GM13976 (cell line): ENCODE measurements at regions not wholly inside any gene's neighbourhood (a gene's known extent, or its start where the extent isn't known, plus 50 kb on each side); places are given as distances from the start of the nearest gene placed in this dataset.

ENCODE experiments used
- DNase-seq: peaks from one replicate; pipeline ENCODE4 v3.0.0; 2012; ENCODE audit warnings: low spot score
- CTCF ChIP-seq: IDR thresholded peaks from 2 replicates; pipeline ENCODE4 v1.5.1; 2012; ENCODE audit warnings: borderline replicate concordance, mild to moderate bottlenecking; ENCODE audit not compliant: insufficient read depth; ENCODE audit errors: extremely low read depth, missing control alignments, control extremely low read depth
- in situ Hi-C: fragments of 300-500 bp; cut with MboI; formaldehyde crosslinking; loops from one replicate; pipeline ENCODE4 v1.12.0; 2022; ENCODE audit warnings: low sequenced_read_pairs, mixed read lengths, inconsistent platforms; ENCODE audit not compliant: unreplicated experiment

- TF ChIP-seq CTCF: no peak
- DNase-seq: no peak
- in situ Hi-C loops: no loop called here
Measured at GRCh38 chr11:41989823-41990380, 530.5 kb upstream of the LRRC4C start.

GRCh38 chr11:41996533-41996932 is 537.1 kb upstream of the LRRC4C start:
- TF ChIP-seq CTCF: no peak
- in situ Hi-C loops: no loop called here
- no peak for DNase-seq

- DNase-seq: no peak
- TF ChIP-seq CTCF: no peak
- in situ Hi-C loops: no loop called here
Measured at GRCh38 chr11:41997844-41998401, 538.5 kb upstream of the LRRC4C start.

GRCh38 chr11:41999066-41999465 is 539.6 kb upstream of the LRRC4C start:
- DNase-seq: no peak
- in situ Hi-C loops: no loop called here
- TF ChIP-seq CTCF: no peak

- no peak for DNase-seq
- no peak for TF ChIP-seq CTCF
Measured at GRCh38 chr11:42003801-42004200, 544.3 kb upstream of the LRRC4C start.

GRCh38 chr11:42006766-42007165 is 547.3 kb upstream of the LRRC4C start:
- TF ChIP-seq CTCF: no peak
- DNase-seq: no peak
- in situ Hi-C loops: no loop called here

More at GRCh38 chr11:42003801-42004200, 544.3 kb upstream of the LRRC4C start:
- in situ Hi-C loops: no loop called here

GRCh38 chr11:42012271-42012670 is 552.8 kb upstream of the LRRC4C start:
- DNase-seq: no peak
- in situ Hi-C loops: no loop called here
- no peak for TF ChIP-seq CTCF
